ENCODE measurements at regions not wholly inside any gene's neighbourhood (a gene's known extent, or its start where the extent isn't known, plus 50 kb on each side); places are given as distances from the start of the nearest gene placed in this dataset.

- no peaks in the 10 kb centered on the region for H3K4me1 Mint-ChIP-seq
- no peak overlapping the region for H3K4me3 Mint-ChIP-seq
- H3K9me3 Mint-ChIP-seq (ENCODE audit: low read depth): peaks cover 3% of the 10 kb centered on the region
- no peak overlapping the region for H3K27ac Mint-ChIP-seq
- H3K27me3 Mint-ChIP-seq: peaks cover 22% of the 10 kb centered on the region
- no peaks in the 10 kb centered on the region for H3K36me3 Mint-ChIP-seq (ENCODE audit: low read depth)
- CTCF ChIA-PET: no interaction called here
- ATAC-seq: no peak
- intact Hi-C loops (cut with DNase I, micrococcal nuclease): loop anchor here in 1 of 2 experiments (10.0 kb wide), 1 partner anchor 61 kb away; no protein-coding TSS in a partner anchor
- no peak for DNase-seq
- POLR2A ChIA-PET: no interaction called here
These were observed 94.7 kb downstream of the SOX9 start for GRCh38 chr17:72215490-72215889.

GRCh38 chr17:72215928-72216327, 95.1 kb downstream of the SOX9 start:
- H3K4me3 Mint-ChIP-seq: no peak overlapping the region
- POLR2A ChIA-PET: no interaction called here
- CTCF ChIA-PET: no interaction called here
- H3K4me1 Mint-ChIP-seq: no peaks in the 10 kb centered on the region
- intact Hi-C loops (cut with DNase I, micrococcal nuclease): loop anchor here in 1 of 2 experiments (10.0 kb wide), 1 partner anchor 61 kb away; no protein-coding TSS in a partner anchor
- DNase-seq (no peak), ATAC-seq (no peak)
- H3K27ac Mint-ChIP-seq: no peak overlapping the region
- peaks cover 3% of the 10 kb centered on the region for H3K9me3 Mint-ChIP-seq (ENCODE audit: low read depth)
- peaks cover 27% of the 10 kb centered on the region for H3K27me3 Mint-ChIP-seq
- no peaks in the 10 kb centered on the region for H3K36me3 Mint-ChIP-seq (ENCODE audit: low read depth)

GRCh38 chr17:72219137-72219823, 98.5 kb downstream of the SOX9 start:
- Mint-ChIP-seq H3K9me3 (ENCODE audit: low read depth) (no peaks in the 10 kb centered on the region), H3K27ac (no peak overlapping the region), H3K27me3 (peaks cover 28% of the 10 kb centered on the region), H3K4me1 (no peaks in the 10 kb centered on the region), H3K4me3 (no peak overlapping the region), H3K36me3 (ENCODE audit: low read depth) (no peaks in the 10 kb centered on the region)
- DNase-seq (no peak), ATAC-seq (no peak)
- CTCF ChIA-PET: no interaction called here
- POLR2A ChIA-PET: interaction anchor here (0.6 kb wide), 1 partner anchor 25 kb away, joined by 5 read pairs; no protein-coding TSS in a partner anchor
- intact Hi-C loops (cut with DNase I, micrococcal nuclease): loop anchor here in 1 of 2 experiments (10.0 kb wide), 1 partner anchor 64 kb away; no protein-coding TSS in a partner anchor

DNA sequence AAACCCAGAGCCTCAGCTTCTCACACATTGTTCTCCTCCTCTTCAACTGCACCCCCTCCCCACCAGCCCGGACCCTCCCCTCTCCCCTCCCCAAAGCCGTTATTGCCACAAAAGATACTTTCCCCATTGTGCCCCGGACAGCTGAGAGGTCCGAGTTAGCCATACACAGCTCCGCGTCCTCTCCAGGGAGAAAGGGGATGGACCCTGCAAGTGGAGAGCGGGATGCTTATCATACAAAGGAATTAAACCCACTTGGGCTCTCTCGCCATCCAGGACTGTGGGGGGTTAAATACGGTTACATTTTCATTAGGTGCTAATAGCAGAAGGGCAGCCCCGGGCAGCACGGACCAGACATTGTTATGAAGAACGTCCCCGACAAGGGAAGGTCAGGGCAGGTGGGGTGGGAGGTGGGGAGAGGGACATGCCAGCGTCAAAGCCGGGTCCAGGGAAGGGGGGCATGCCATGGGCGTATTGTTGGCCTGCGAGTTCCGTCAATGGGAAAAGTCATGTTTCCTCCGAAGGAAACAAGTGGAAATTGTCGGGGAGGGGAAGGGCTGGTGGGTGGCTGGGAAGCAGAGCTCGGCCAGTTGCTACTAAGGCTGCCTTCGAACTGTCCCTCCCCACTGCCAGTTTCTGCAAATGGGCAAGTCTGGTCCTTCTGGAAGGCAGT, 99.1 kb downstream of the SOX9 start:
- Mint-ChIP-seq H3K27me3 (peaks cover 28% of the 10 kb centered on the region), H3K9me3 (ENCODE audit: low read depth) (no peaks in the 10 kb centered on the region), H3K27ac (no peak overlapping the region), H3K4me1 (no peaks in the 10 kb centered on the region), H3K36me3 (ENCODE audit: low read depth) (no peaks in the 10 kb centered on the region), H3K4me3 (no peak overlapping the region)
- intact Hi-C loops (cut with DNase I, micrococcal nuclease): loop anchor here in 1 of 2 experiments (10.0 kb wide), 1 partner anchor 65 kb away; no protein-coding TSS in a partner anchor
- DNase-seq (no peak), ATAC-seq (no peak)
- POLR2A ChIA-PET: interaction anchor here (0.6 kb wide), 1 partner anchor 25 kb away, joined by 5 read pairs; no protein-coding TSS in a partner anchor
- CTCF ChIA-PET: no interaction called here

DNA sequence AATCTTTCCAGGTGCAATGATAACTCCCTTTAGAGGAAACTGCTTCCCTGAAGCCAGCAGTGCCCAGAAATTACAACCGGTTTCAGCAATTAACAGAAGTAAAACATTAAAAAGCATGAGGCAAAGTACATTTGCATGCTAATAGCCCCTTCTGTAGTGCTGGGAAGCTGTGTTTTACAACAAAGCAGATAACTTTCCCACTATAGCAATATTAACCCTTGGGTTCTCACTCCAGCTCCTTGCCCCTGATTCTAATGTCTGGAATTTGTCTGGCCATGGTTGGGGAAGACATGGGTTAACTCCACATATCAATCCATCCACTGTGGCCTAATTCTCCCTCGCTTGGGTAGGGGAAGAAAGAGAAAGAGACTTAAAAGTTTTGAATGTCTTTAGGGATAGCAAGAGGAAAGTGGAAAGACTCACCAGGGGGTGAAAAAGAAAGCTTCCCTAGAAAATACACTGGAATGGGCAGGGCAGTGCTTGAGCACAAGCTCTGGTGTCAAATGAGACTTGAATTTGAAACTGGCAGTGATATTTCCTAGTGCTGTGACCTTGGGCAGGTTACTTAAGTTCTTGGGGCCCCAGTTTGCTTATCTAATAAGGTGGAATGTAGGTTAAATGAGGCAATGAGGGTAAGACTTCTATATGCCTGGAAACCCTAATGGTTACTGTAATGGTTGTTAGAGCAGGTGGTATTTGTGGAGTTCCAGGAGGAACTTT, 102.0 kb downstream of the SOX9 start:
- CTCF ChIA-PET: interaction anchor here (0.6 to 0.7 kb wide), 2 partner anchors 133 to 342 kb away, joined by 3 read pairs; no protein-coding TSS in a partner anchor
- no peak overlapping the region for H3K27ac Mint-ChIP-seq
- H3K36me3 Mint-ChIP-seq (ENCODE audit: low read depth): no peaks in the 10 kb centered on the region
- H3K9me3 Mint-ChIP-seq (ENCODE audit: low read depth): no peaks in the 10 kb centered on the region
- H3K4me1 Mint-ChIP-seq: no peaks in the 10 kb centered on the region
- POLR2A ChIA-PET: no interaction called here
- intact Hi-C loops (cut with DNase I, micrococcal nuclease): no loop called here
- H3K27me3 Mint-ChIP-seq: peaks cover 25% of the 10 kb centered on the region
- ATAC-seq (no peak), DNase-seq (no peak)
- no peak overlapping the region for H3K4me3 Mint-ChIP-seq

- Mint-ChIP-seq H3K4me1 (no peaks in the 10 kb centered on the region), H3K4me3 (no peak overlapping the region), H3K36me3 (ENCODE audit: low read depth) (no peaks in the 10 kb centered on the region), H3K27me3 (peaks cover 18% of the 10 kb centered on the region), H3K27ac (no peak overlapping the region), H3K9me3 (ENCODE audit: low read depth) (no peaks in the 10 kb centered on the region)
- DNase-seq (no peak), ATAC-seq (no peak)
- ChIA-PET CTCF (no interaction called here), POLR2A (no interaction called here)
- intact Hi-C loops (cut with DNase I, micrococcal nuclease): no loop called here
These were observed 103.1 kb downstream of the SOX9 start for GRCh38 chr17:72223866-72224291.

DNA sequence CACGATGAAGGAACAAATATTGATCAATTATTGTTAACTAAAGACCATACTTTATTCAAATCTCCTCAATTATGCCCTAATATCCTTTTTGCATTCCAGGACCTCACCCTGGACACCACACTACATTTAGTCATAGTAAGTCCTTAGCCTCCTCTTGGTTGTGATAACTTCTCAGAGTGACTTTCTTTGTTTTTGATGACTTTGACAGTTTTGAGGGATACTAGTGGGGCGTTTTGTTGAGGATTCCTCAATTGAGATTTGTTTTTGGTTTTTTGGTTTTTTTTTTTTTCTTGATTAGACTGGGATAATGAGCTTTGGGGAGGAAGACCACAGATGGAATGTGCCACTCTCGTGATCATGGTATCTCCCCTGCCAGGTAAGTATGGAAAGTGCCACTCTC, 105.5 kb downstream of the SOX9 start:
- Mint-ChIP-seq H3K36me3 (ENCODE audit: low read depth) (no peaks in the 10 kb centered on the region), H3K4me3 (no peak overlapping the region), H3K9me3 (ENCODE audit: low read depth) (peaks cover 4% of the 10 kb centered on the region), H3K4me1 (no peaks in the 10 kb centered on the region), H3K27me3 (no peaks in the 10 kb centered on the region), H3K27ac (no peak overlapping the region)
- DNase-seq (no peak), ATAC-seq (no peak)
- ChIA-PET POLR2A (no interaction called here), CTCF (no interaction called here)
- intact Hi-C loops (cut with DNase I, micrococcal nuclease): no loop called here

DNA sequence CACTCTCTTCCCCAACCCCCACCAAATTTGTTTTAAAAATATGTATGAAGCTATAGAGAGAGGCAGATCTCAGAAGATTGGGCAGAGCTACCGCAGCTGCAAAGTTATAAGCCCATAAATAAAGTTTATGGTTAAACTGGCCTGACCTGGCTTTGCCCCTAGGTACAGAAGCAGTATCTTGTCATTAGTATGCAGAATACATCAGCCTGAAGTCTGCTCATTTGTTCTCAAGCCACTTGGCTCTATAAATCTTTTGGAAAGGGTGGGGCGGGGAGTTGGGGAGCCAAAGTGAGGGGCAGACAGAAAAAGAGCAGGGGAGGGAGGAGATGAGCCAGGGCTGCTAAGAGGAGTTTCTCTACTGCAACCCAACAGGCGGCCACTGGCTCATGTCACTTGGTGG, 113.2 kb downstream of the SOX9 start:
- intact Hi-C loops (cut with DNase I, micrococcal nuclease): no loop called here
- H3K4me3 Mint-ChIP-seq: no peak overlapping the region

DNA sequence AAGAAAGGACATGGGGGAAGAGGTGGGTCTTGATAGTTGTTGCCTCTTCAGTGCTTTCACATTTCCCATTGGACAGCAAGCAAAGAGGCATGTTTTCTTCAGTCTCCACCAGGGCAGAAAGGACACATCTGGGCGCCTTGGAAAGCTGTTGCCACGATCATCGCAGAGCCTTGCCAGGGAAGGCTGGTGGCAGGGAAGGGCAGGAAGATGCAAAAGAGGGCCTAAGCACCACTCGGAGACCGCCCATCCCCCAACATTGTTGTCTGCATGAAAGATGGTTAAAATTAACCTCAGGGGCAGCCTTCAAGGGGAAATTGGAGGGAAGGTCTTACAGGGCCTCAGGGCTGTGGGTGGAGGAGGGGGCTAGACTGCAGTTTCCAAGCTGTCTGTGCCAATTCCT, 114.2 kb downstream of the SOX9 start:
- intact Hi-C loops (cut with DNase I, micrococcal nuclease): no loop called here
- no peaks in the 10 kb centered on the region for H3K36me3 Mint-ChIP-seq (ENCODE audit: low read depth)
- peaks cover 8% of the 10 kb centered on the region for H3K27me3 Mint-ChIP-seq
- DNase-seq (no peak), ATAC-seq (no peak)
- CTCF ChIA-PET: no interaction called here
- H3K9me3 Mint-ChIP-seq (ENCODE audit: low read depth): peaks cover 11% of the 10 kb centered on the region
- POLR2A ChIA-PET: no interaction called here
- H3K27ac Mint-ChIP-seq: no peak overlapping the region
- H3K4me3 Mint-ChIP-seq: no peak overlapping the region
- H3K4me1 Mint-ChIP-seq: no peaks in the 10 kb centered on the region

More for the DNA sequence above, 113.2 kb downstream of the SOX9 start:
- DNase-seq (no peak), ATAC-seq (no peak)
- peaks cover 8% of the 10 kb centered on the region for H3K9me3 Mint-ChIP-seq (ENCODE audit: low read depth)
- H3K36me3 Mint-ChIP-seq (ENCODE audit: low read depth): no peaks in the 10 kb centered on the region
- no peak overlapping the region for H3K27ac Mint-ChIP-seq
- CTCF ChIA-PET: no interaction called here
- no peaks in the 10 kb centered on the region for H3K4me1 Mint-ChIP-seq
- peaks cover 8% of the 10 kb centered on the region for H3K27me3 Mint-ChIP-seq
- POLR2A ChIA-PET: no interaction called here

- H3K27ac Mint-ChIP-seq: no peak overlapping the region
- ChIA-PET CTCF (no interaction called here), POLR2A (no interaction called here)
- H3K9me3 Mint-ChIP-seq (ENCODE audit: low read depth): peaks cover 12% of the 10 kb centered on the region
- DNase-seq: no peak
- no peak for ATAC-seq
- no peak overlapping the region for H3K4me3 Mint-ChIP-seq
- H3K27me3 Mint-ChIP-seq: peaks cover 8% of the 10 kb centered on the region
- no peaks in the 10 kb centered on the region for H3K4me1 Mint-ChIP-seq
- intact Hi-C loops (cut with DNase I, micrococcal nuclease): no loop called here
- no peaks in the 10 kb centered on the region for H3K36me3 Mint-ChIP-seq (ENCODE audit: low read depth)
These were observed 116.3 kb downstream of the SOX9 start for GRCh38 chr17:72236980-72237633.

DNA sequence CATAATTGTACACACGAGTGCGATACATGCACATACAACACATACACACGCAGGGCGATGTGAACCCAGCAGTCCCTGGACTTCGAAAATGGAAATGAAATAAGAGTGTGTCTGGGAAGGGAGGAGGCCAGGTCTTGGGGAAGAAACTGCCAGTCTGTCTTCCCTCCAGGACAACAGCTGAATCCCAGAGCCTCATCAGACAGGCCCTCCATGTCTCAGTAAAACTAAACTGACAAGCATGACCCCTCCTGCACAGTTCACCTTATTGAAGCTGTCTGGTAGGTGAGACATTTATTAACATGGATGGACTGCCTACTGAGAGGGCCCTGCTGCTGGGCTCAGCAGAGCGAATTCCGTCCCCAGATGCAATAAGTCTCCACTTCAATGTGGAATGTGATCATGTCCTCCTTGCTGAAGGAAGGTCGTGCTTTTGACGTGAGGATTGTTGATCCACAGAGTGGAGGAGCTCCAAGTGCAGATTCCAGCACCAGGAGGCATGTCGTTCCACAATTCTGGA, 117.4 kb downstream of the SOX9 start:
- ChIA-PET CTCF (no interaction called here), POLR2A (no interaction called here)
- Mint-ChIP-seq H3K36me3 (ENCODE audit: low read depth) (no peaks in the 10 kb centered on the region), H3K4me1 (no peaks in the 10 kb centered on the region), H3K27ac (no peak overlapping the region), H3K27me3 (peaks cover 6% of the 10 kb centered on the region), H3K4me3 (no peak overlapping the region), H3K9me3 (ENCODE audit: low read depth) (peaks cover 16% of the 10 kb centered on the region)
- ATAC-seq (no peak), DNase-seq (no peak)
- intact Hi-C loops (cut with DNase I, micrococcal nuclease): no loop called here

Measured in activated CD4-positive, alpha-beta T cell treated with anti-CD3 and anti-CD28 coated beads for 36 hours (primary cell).